ENCODE measurements at regions not wholly inside any gene's neighbourhood (a gene's known extent, or its start where the extent isn't known, plus 50 kb on each side); places are given as distances from the start of the nearest gene placed in this dataset.

GRCh38 chr7:15049157-15049556 is 146.6 kb upstream of the DGKB start:
- no peak for DNase-seq (ENCODE audit: extremely low read depth, insufficient read length)
- H3K4me3 ChIP-seq (replicated peaks; ENCODE audit: low read depth, low read length) = no peak overlapping the region
- no peak for TF ChIP-seq CTCF (IDR thresholded peaks at IDR 0.05; ENCODE audit: insufficient read depth, low read length, poor library complexity, severe bottlenecking)
- no peaks in the 10 kb centered on the region for H3K36me3 ChIP-seq (ENCODE audit: control insufficient read depth, insufficient read depth, low read length)
- no peaks in the 10 kb centered on the region for H3K27me3 ChIP-seq (replicated peaks; ENCODE audit: control insufficient read depth, insufficient read depth, low read length)

DNA sequence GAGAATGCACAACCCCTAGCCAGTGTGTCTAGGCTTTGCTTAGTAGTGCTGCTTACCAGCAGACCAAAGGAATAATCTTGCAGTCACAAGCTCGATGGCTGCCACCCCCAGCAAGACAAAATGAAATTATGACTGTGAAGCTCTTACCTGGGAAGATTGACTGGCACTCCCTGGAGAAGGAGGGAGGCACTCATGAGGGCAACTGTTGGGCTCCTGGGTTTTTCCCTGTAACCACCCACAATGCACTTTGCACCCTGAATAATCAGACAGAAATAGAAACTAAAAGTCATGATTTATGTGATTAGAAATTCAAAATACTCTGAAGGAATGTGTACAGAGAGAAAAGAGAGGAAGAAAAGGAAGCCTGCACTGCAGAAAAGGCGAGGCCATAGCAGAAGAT is 144.3 kb upstream of the DGKB start:
- TF ChIP-seq CTCF (IDR thresholded peaks at IDR 0.05; ENCODE audit: insufficient read depth, low read length, poor library complexity, severe bottlenecking) = no peak
- DNase-seq (ENCODE audit: extremely low read depth, insufficient read length) = no peak
- Histone ChIP-seq H3K36me3 (ENCODE audit: control insufficient read depth, insufficient read depth, low read length) (no peaks in the 10 kb centered on the region), H3K4me3 (replicated peaks; ENCODE audit: low read depth, low read length) (no peak overlapping the region), H3K27me3 (replicated peaks; ENCODE audit: control insufficient read depth, insufficient read depth, low read length) (no peaks in the 10 kb centered on the region)

- Histone ChIP-seq H3K4me3 (replicated peaks; ENCODE audit: low read depth, low read length) (no peak overlapping the region), H3K36me3 (ENCODE audit: control insufficient read depth, insufficient read depth, low read length) (no peaks in the 10 kb centered on the region), H3K27me3 (replicated peaks; ENCODE audit: control insufficient read depth, insufficient read depth, low read length) (no peaks in the 10 kb centered on the region)
- DNase-seq (ENCODE audit: extremely low read depth, insufficient read length) = no peak
- TF ChIP-seq CTCF (IDR thresholded peaks at IDR 0.05; ENCODE audit: insufficient read depth, low read length, poor library complexity, severe bottlenecking) = no peak
Observed at GRCh38 chr7:15043931-15044330, 141.4 kb upstream of the DGKB start.

DNA sequence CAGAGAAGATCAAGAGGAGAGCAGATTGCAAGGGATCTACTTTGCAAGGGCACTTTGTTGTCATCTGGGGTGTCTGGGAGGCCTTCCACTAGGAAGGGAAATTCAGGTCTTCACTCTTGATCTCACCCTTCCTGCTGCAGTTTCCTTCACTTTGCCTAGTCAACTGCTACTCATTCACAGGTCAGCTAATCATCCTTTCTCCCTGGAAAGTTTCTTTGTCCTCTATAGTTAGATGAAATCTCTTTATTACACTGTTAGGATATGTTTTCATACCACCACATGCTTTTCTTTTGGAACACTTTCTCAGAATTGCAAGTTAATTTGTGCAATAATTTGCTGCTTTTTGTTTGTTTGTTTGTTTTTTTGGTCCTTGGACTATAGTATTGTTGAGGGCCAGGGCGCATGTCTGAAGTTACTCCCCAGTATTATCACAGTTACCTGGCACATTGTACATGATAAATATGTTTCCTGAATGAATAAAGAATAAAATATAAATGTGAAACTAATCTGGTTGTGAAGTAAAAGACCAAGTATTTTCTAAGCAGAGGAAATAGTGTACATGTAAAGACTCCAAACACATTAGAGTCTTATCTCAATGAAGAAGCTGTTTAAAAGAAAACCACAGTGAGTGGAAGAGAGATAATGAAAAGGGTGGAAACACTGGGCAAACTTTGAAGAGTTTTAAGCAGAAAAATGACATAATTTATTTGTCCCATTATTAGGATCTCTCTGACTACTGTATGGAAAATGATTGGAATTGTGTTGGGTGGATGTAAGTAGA is 139.9 kb upstream of the DGKB start:
- Histone ChIP-seq H3K27me3 (replicated peaks; ENCODE audit: control insufficient read depth, insufficient read depth, low read length) (no peaks in the 10 kb centered on the region), H3K4me3 (replicated peaks; ENCODE audit: low read depth, low read length) (no peak overlapping the region), H3K36me3 (ENCODE audit: control insufficient read depth, insufficient read depth, low read length) (no peaks in the 10 kb centered on the region)
- DNase-seq (ENCODE audit: extremely low read depth, insufficient read length) = no peak
- no peak for TF ChIP-seq CTCF (IDR thresholded peaks at IDR 0.05; ENCODE audit: insufficient read depth, low read length, poor library complexity, severe bottlenecking)

DNA sequence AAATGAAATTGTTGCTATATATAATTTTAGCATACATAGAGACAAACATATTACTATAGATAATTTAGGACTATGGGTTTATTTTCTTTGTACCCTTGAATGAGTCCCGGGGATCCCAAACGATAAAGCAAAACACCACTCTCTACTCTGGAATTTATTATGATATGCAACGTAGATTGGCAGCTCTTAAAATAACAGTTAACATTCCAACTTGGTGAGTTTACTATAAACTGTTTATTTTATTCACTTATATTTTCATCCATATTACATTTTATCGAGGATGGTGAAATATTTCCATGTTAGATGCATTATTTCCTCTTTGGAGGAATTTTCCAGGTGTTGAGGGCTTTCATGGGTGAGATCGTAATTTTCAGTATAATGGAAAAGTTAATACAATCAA is 138.7 kb upstream of the DGKB start:
- TF ChIP-seq CTCF (IDR thresholded peaks at IDR 0.05; ENCODE audit: insufficient read depth, low read length, poor library complexity, severe bottlenecking) = no peak
- Histone ChIP-seq H3K4me3 (replicated peaks; ENCODE audit: low read depth, low read length) (no peak overlapping the region), H3K36me3 (ENCODE audit: control insufficient read depth, insufficient read depth, low read length) (no peaks in the 10 kb centered on the region), H3K27me3 (replicated peaks; ENCODE audit: control insufficient read depth, insufficient read depth, low read length) (no peaks in the 10 kb centered on the region)
- DNase-seq (ENCODE audit: extremely low read depth, insufficient read length) = no peak

GRCh38 chr7:15035814-15036213 is 133.3 kb upstream of the DGKB start:
- H3K27me3 ChIP-seq (replicated peaks; ENCODE audit: control insufficient read depth, insufficient read depth, low read length) = no peaks in the 10 kb centered on the region
- no peak for TF ChIP-seq CTCF (IDR thresholded peaks at IDR 0.05; ENCODE audit: insufficient read depth, low read length, poor library complexity, severe bottlenecking)
- H3K4me3 ChIP-seq (replicated peaks; ENCODE audit: low read depth, low read length) = no peak overlapping the region
- no peaks in the 10 kb centered on the region for H3K36me3 ChIP-seq (ENCODE audit: control insufficient read depth, insufficient read depth, low read length)
- no peak for DNase-seq (ENCODE audit: extremely low read depth, insufficient read length)
